ENCODE measurements at regions not wholly inside any gene's neighbourhood (a gene's known extent, or its start where the extent isn't known, plus 50 kb on each side); places are given as distances from the start of the nearest gene placed in this dataset.

DNA sequence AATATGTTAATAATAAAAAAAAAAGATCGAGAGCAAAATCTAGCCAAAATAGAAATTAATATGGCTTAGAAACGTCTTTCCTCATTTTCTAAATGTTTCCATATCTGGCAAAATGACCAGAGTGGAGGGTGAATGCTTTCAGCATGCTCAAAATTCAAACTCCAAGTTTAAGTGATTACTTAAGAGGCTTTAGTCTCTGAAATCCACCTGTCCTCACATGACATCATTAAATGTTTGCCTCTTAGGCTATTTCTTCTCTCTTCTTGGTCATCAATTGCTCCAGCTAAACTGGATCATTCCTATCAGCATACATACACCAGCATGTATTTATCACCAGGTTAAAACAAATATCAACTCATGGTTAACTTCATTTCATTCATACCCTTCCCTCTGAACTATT lies 54.5 kb upstream of the ATXN3L start:
- TF ChIP-seq POLR2A (IDR thresholded peaks at IDR 0.05): no peak
- TF ChIP-seq, protein P1, sequence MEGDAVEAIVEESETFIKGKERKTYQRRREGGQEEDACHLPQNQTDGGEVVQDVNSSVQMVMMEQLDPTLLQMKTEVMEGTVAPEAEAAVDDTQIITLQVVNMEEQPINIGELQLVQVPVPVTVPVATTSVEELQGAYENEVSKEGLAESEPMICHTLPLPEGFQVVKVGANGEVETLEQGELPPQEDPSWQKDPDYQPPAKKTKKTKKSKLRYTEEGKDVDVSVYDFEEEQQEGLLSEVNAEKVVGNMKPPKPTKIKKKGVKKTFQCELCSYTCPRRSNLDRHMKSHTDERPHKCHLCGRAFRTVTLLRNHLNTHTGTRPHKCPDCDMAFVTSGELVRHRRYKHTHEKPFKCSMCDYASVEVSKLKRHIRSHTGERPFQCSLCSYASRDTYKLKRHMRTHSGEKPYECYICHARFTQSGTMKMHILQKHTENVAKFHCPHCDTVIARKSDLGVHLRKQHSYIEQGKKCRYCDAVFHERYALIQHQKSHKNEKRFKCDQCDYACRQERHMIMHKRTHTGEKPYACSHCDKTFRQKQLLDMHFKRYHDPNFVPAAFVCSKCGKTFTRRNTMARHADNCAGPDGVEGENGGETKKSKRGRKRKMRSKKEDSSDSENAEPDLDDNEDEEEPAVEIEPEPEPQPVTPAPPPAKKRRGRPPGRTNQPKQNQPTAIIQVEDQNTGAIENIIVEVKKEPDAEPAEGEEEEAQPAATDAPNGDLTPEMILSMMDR (IDR thresholded peaks at IDR 0.05): no peak
